WTC11 (cell line): ENCODE measurements at regions not wholly inside any gene's neighbourhood (a gene's known extent, or its start where the extent isn't known, plus 50 kb on each side); places are given as distances from the start of the nearest gene placed in this dataset.

Source experiments
- ATAC-seq: fragments of 200-7000 bp; cut with Tn5 transposase; 2 replicates; pipeline ENCODE4 v1.10.0; 2021; ENCODE audit warnings: mild to moderate bottlenecking, moderate library complexity
- CTCF ChIA-PET: fragments of 300-600 bp; sonication (Branson Sonifier 250); formaldehyde crosslinking; loops from one replicate; lab custom pipeline; 2021; ENCODE audit warnings: antibody characterized with exemption; lab: Charles Lee
- POLR2A ChIA-PET: fragments of 350-600 bp; sonication (Branson Sonifier 250); formaldehyde crosslinking; loops from one replicate; lab custom pipeline; 2021; ENCODE audit warnings: antibody characterized with exemption; lab: Charles Lee
- DNase-seq: peaks from one replicate; pipeline ENCODE4 v3.0.0; 2021; ENCODE audit warnings: low spot score
- H3K27ac Mint-ChIP-seq: 2 replicates; pipeline ENCODE4 v1.8.0; 2021; ENCODE audit warnings: mixed read lengths
- H3K27me3 Mint-ChIP-seq: 2 replicates; pipeline ENCODE4 v1.8.0; 2021; ENCODE audit warnings: low read depth, mild to moderate bottlenecking, moderate library complexity, mixed read lengths
- H3K36me3 Mint-ChIP-seq: 2 replicates; pipeline ENCODE4 v1.8.0; 2021; ENCODE audit warnings: mixed read lengths
- H3K4me1 Mint-ChIP-seq: 2 replicates; pipeline ENCODE4 v1.8.0; 2022; ENCODE audit warnings: mixed read lengths
- H3K4me3 Mint-ChIP-seq: 2 replicates; pipeline ENCODE4 v1.8.0; 2021; ENCODE audit warnings: mild to moderate bottlenecking, moderate library complexity, mixed read lengths
- H3K9me3 Mint-ChIP-seq: 2 replicates; pipeline ENCODE4 v1.8.0; 2021; ENCODE audit warnings: mixed read lengths
- CDX4 ChIP-seq: fragments of 250-450 bp; sonication (Bioruptor Pico); IDR thresholded peaks from 2 replicates; pipeline ENCODE4 v1.9.0; 2021; ENCODE audit warnings: moderate library complexity, mild to moderate bottlenecking, inconsistent platforms, borderline replicate concordance
- ERG ChIP-seq: fragments of 250-450 bp; sonication (Bioruptor Pico); IDR thresholded peaks from 2 replicates; pipeline ENCODE4 v1.8.0; 2021; ENCODE audit warnings: mild to moderate bottlenecking
- FOXP1 ChIP-seq: sonication (generic); formaldehyde crosslinking; IDR thresholded peaks from 2 replicates; pipeline ENCODE4 v1.8.0; 2022; ENCODE audit warnings: missing genetic modification reagents, mild to moderate bottlenecking, moderate library complexity, borderline replicate concordance
- GRHL2 ChIP-seq: fragments of 250-450 bp; sonication (Bioruptor Pico); IDR thresholded peaks from 2 replicates; pipeline ENCODE4 v1.8.0; 2022; ENCODE audit warnings: mild to moderate bottlenecking, moderate library complexity; ENCODE audit not compliant: insufficient replicate concordance, severe bottlenecking
- IRF2 ChIP-seq: sonication (generic); formaldehyde crosslinking; IDR thresholded peaks from 2 replicates; pipeline ENCODE4 v1.8.0; 2022; ENCODE audit warnings: low read depth, missing genetic modification reagents, borderline replicate concordance
- JAZF1 ChIP-seq: fragments of 250-450 bp; sonication (Bioruptor Pico); IDR thresholded peaks from 2 replicates; pipeline ENCODE4 v1.9.0; 2021; ENCODE audit warnings: moderate library complexity, mild to moderate bottlenecking, inconsistent platforms
- NFATC4 ChIP-seq: fragments of 250-450 bp; sonication (Bioruptor Pico); IDR thresholded peaks from 2 replicates; pipeline ENCODE4 v1.9.0; 2021; ENCODE audit warnings: mild to moderate bottlenecking
- NR1H2 ChIP-seq: sonication (generic); formaldehyde crosslinking; IDR thresholded peaks from 2 replicates; pipeline ENCODE4 v1.9.0; 2021; ENCODE audit warnings: mild to moderate bottlenecking, moderate library complexity, missing genetic modification reagents
- OVOL2 ChIP-seq: fragments of 250-450 bp; sonication (Bioruptor Pico); IDR thresholded peaks from 2 replicates; pipeline ENCODE4 v1.9.0; 2021; ENCODE audit warnings: mild to moderate bottlenecking, borderline replicate concordance
- PREB ChIP-seq: sonication (generic); formaldehyde crosslinking; IDR thresholded peaks from 2 replicates; pipeline ENCODE4 v1.8.1; 2022; ENCODE audit warnings: mild to moderate bottlenecking, missing genetic modification reagents, moderate library complexity, borderline replicate concordance
- RELA ChIP-seq: sonication (generic); formaldehyde crosslinking; IDR thresholded peaks from 2 replicates; pipeline ENCODE4 v1.8.1; 2022; ENCODE audit warnings: missing genetic modification reagents, mild to moderate bottlenecking, borderline replicate concordance
- ZBTB21 ChIP-seq: sonication (generic); formaldehyde crosslinking; IDR thresholded peaks from 2 replicates; pipeline ENCODE4 v1.8.1; 2023; ENCODE audit warnings: mild to moderate bottlenecking, missing genetic modification reagents, borderline replicate concordance
- ZNF121 ChIP-seq: sonication (generic); formaldehyde crosslinking; IDR thresholded peaks from 2 replicates; pipeline ENCODE4 v1.8.0; 2023; ENCODE audit warnings: missing genetic modification reagents
- ZNF423 ChIP-seq: fragments of 250-450 bp; sonication (Bioruptor Pico); IDR thresholded peaks from 2 replicates; pipeline ENCODE4 v2.1.2; 2022; ENCODE audit warnings: mild to moderate bottlenecking, moderate library complexity
- ZNF425 ChIP-seq: fragments of 250-450 bp; sonication (Bioruptor Pico); conservative IDR thresholded peaks from 2 replicates; pipeline ENCODE4 v1.9.0; 2021; ENCODE audit warnings: mild to moderate bottlenecking
- ZNF512 ChIP-seq: sonication (generic); formaldehyde crosslinking; IDR thresholded peaks from 2 replicates; pipeline ENCODE4 v1.8.1; 2022; ENCODE audit warnings: missing genetic modification reagents, borderline replicate concordance
- ZNF532 ChIP-seq: fragments of 250-450 bp; sonication (Bioruptor Pico); IDR thresholded peaks from 2 replicates; pipeline ENCODE4 v1.9.0; 2021; ENCODE audit warnings: mild to moderate bottlenecking, borderline replicate concordance
- ZNF671 ChIP-seq: fragments of 250-450 bp; sonication (Bioruptor Pico); IDR thresholded peaks from 2 replicates; pipeline ENCODE4 v1.8.0; 2021; ENCODE audit warnings: mild to moderate bottlenecking

- TF ChIP-seq ZNF425 (CRISPR knock-in tag): no peak
- no peak for TF ChIP-seq ZNF423 (CRISPR knock-in tag)
- TF ChIP-seq ZBTB21 (CRISPR knock-in tag): no peak
- no peak for TF ChIP-seq RELA (CRISPR knock-in tag)
- TF ChIP-seq CDX4 (CRISPR knock-in tag): no peak
- no peak for TF ChIP-seq FOXP1
Measured at GRCh38 chr18:75837316-75837715, 409.8 kb upstream of the SMIM21 start (continued).

GRCh38 chr18:75836516-75836915, 409.0 kb upstream of the SMIM21 start:
- no peak for TF ChIP-seq NFATC4
- no peak for TF ChIP-seq PREB (CRISPR knock-in tag)
- TF ChIP-seq JAZF1 (CRISPR knock-in tag): no peak
- TF ChIP-seq ZNF121 (CRISPR knock-in tag): no peak
- no peak for TF ChIP-seq GRHL2
- TF ChIP-seq OVOL2 (CRISPR knock-in tag): no peak
- TF ChIP-seq ZNF512: no peak
- no peak for TF ChIP-seq ZNF532
- TF ChIP-seq IRF2 (CRISPR knock-in tag): no peak
- TF ChIP-seq NR1H2 (CRISPR knock-in tag): no peak
- TF ChIP-seq ZNF671 (CRISPR knock-in tag): no peak
- no peak for TF ChIP-seq ERG (CRISPR knock-in tag)
- TF ChIP-seq ZBTB21 (CRISPR knock-in tag): no peak
- DNase-seq: no peak
- ATAC-seq: no peak
- ChIA-PET POLR2A (no interaction called here), CTCF (no interaction called here)
- Mint-ChIP-seq H3K36me3 (0 out of 2 replicates have a peak, but pooled peaks cover 4% of the 10 kb centered on the region), H3K9me3 (peaks cover 17% of the 10 kb centered on the region), H3K27ac (no peak overlapping the region), H3K4me3 (no peak overlapping the region), H3K4me1 (no peaks in the 10 kb centered on the region), H3K27me3 (no peaks in the 10 kb centered on the region)
